ENCODE measurements at regions not wholly inside any gene's neighbourhood (a gene's known extent, or its start where the extent isn't known, plus 50 kb on each side); places are given as distances from the start of the nearest gene placed in this dataset.

- TF ChIP-seq ZNF514 (tag by site-specific recombination; IDR thresholded peaks at IDR 0.05) (no peak), HIC1 (tag by site-specific recombination; IDR thresholded peaks at IDR 0.05) (no peak), MEIS1 (CRISPR knock-in tag; IDR thresholded peaks at IDR 0.05; ENCODE audit: borderline replicate concordance) (no peak), ZNF23 (tag by site-specific recombination; IDR thresholded peaks at IDR 0.05; ENCODE audit: borderline replicate concordance) (no peak), SCRT1 (tag by site-specific recombination; IDR thresholded peaks at IDR 0.05; ENCODE audit: borderline replicate concordance) (no peak), ZBTB17 (tag by site-specific recombination; IDR thresholded peaks at IDR 0.05) (no peak)
Observed at GRCh38 chr13:91232716-91233115, 114.8 kb upstream of the MIR17HG start (continued).

- TF ChIP-seq ZNF114 (tag by site-specific recombination; IDR thresholded peaks at IDR 0.05) = no peak
- no peak for TF ChIP-seq RBAK (tag by site-specific recombination; IDR thresholded peaks at IDR 0.05)
- TF ChIP-seq GLIS2 (tag by site-specific recombination; IDR thresholded peaks at IDR 0.05) = no peak
- CTCF ChIA-PET = no interaction called here
- no peaks in the 10 kb centered on the region for H3K36me3 ChIP-seq (ENCODE audit: control insufficient read depth in 2 of 2, insufficient read depth in 1 of 2, low read length in 2 of 2)
Observed at GRCh38 chr13:91233291-91233690, 114.2 kb upstream of the MIR17HG start.

GRCh38 chr13:91236182-91236581 lies 111.3 kb upstream of the MIR17HG start:
- ChIA-PET POLR2A (no interaction called here), CTCF (no interaction called here)
- Histone ChIP-seq H3K9me3 (ENCODE audit: control insufficient read depth, insufficient read depth, low read depth, low read length) (no peaks in the 10 kb centered on the region), H3K36me3 (ENCODE audit: control insufficient read depth in 2 of 2, insufficient read depth in 1 of 2, low read length in 2 of 2) (no peaks in the 10 kb centered on the region), H3K4me1 (ENCODE audit: control insufficient read depth, insufficient read depth, low read length) (no peaks in the 10 kb centered on the region), H3K27ac (ENCODE audit: extremely low read depth, low read depth, low read length) (no peak overlapping the region), H3K4me3 (ENCODE audit: low read depth, low read length) (no peak overlapping the region)
- TF ChIP-seq ZFP37 (tag by site-specific recombination; IDR thresholded peaks at IDR 0.05) = no peak
- TF ChIP-seq KLF8 (tag by site-specific recombination; IDR thresholded peaks at IDR 0.05) = no peak
- no peak for TF ChIP-seq KLF16 (tag by site-specific recombination; IDR thresholded peaks at IDR 0.05)

More at GRCh38 chr13:91233291-91233690, 114.2 kb upstream of the MIR17HG start:
- POLR2A ChIA-PET = no interaction called here
- no peak overlapping the region for H3K27ac ChIP-seq (ENCODE audit: extremely low read depth, low read depth, low read length)
- no peaks in the 10 kb centered on the region for H3K9me3 ChIP-seq (ENCODE audit: control insufficient read depth, insufficient read depth, low read depth, low read length)
- H3K4me1 ChIP-seq (ENCODE audit: control insufficient read depth, insufficient read depth, low read length) = no peaks in the 10 kb centered on the region
- H3K4me3 ChIP-seq (ENCODE audit: low read depth, low read length) = no peak overlapping the region

GRCh38 chr13:91236921-91237320 lies 110.6 kb upstream of the MIR17HG start:
- TF ChIP-seq ZIC2 (tag by site-specific recombination; IDR thresholded peaks at IDR 0.05) (no peak), ZNF600 (tag by site-specific recombination; IDR thresholded peaks at IDR 0.05) (no peak), ZNF580 (tag by site-specific recombination; IDR thresholded peaks at IDR 0.05) (no peak)
- POLR2A ChIA-PET = no interaction called here
- H3K4me1 ChIP-seq (ENCODE audit: control insufficient read depth, insufficient read depth, low read length) = no peaks in the 10 kb centered on the region

GRCh38 chr13:91238036-91238435 lies 109.5 kb upstream of the MIR17HG start:
- TF ChIP-seq ZNF610 (tag by site-specific recombination; IDR thresholded peaks at IDR 0.05; ENCODE audit: borderline replicate concordance) = no peak
- Histone ChIP-seq H3K4me1 (ENCODE audit: control insufficient read depth, insufficient read depth, low read length) (no peaks in the 10 kb centered on the region), H3K27ac (ENCODE audit: extremely low read depth, low read depth, low read length) (no peak overlapping the region), H3K36me3 (ENCODE audit: control insufficient read depth in 2 of 2, insufficient read depth in 1 of 2, low read length in 2 of 2) (no peaks in the 10 kb centered on the region), H3K9me3 (ENCODE audit: control insufficient read depth, insufficient read depth, low read depth, low read length) (no peaks in the 10 kb centered on the region), H3K4me3 (ENCODE audit: low read depth, low read length) (no peak overlapping the region)
- CTCF ChIA-PET = interaction anchor here (0.7 kb wide), 1 partner anchor 402 kb away, joined by 3 read pairs; no protein-coding TSS in a partner anchor
- POLR2A ChIA-PET = no interaction called here

More at GRCh38 chr13:91236921-91237320, 110.6 kb upstream of the MIR17HG start:
- H3K36me3 ChIP-seq (ENCODE audit: control insufficient read depth in 2 of 2, insufficient read depth in 1 of 2, low read length in 2 of 2) = no peaks in the 10 kb centered on the region
- CTCF ChIA-PET = no interaction called here
- H3K4me3 ChIP-seq (ENCODE audit: low read depth, low read length) = no peak overlapping the region
- no peak overlapping the region for H3K27ac ChIP-seq (ENCODE audit: extremely low read depth, low read depth, low read length)
- no peaks in the 10 kb centered on the region for H3K9me3 ChIP-seq (ENCODE audit: control insufficient read depth, insufficient read depth, low read depth, low read length)

All from HEK293 (cell line).